Endothelial cell (in vitro differentiated cells): ENCODE measurements at regions not wholly inside any gene's neighbourhood (a gene's known extent, or its start where the extent isn't known, plus 50 kb on each side); places are given as distances from the start of the nearest gene placed in this dataset.

Source experiments
- DNase-seq: peaks from one replicate; pipeline ENCODE4 v3.0.0; 2021; ENCODE audit warnings: low spot score
- H3K27ac Mint-ChIP-seq: one replicate; pipeline ENCODE4 v1.8.0; 2021; ENCODE audit warnings: mixed read lengths, inconsistent platforms; ENCODE audit not compliant: unreplicated experiment
- H3K27me3 Mint-ChIP-seq: one replicate; pipeline ENCODE4 v1.8.0; 2021; ENCODE audit warnings: mild to moderate bottlenecking, moderate library complexity, mixed read lengths, inconsistent platforms; ENCODE audit not compliant: unreplicated experiment
- H3K36me3 Mint-ChIP-seq: one replicate; pipeline ENCODE4 v1.8.0; 2021; ENCODE audit warnings: mild to moderate bottlenecking, low read depth, mixed read lengths, inconsistent platforms; ENCODE audit not compliant: unreplicated experiment
- H3K4me1 Mint-ChIP-seq: one replicate; pipeline ENCODE4 v1.8.0; 2021; ENCODE audit warnings: mild to moderate bottlenecking, mixed read lengths, inconsistent platforms; ENCODE audit not compliant: unreplicated experiment
- H3K4me3 Mint-ChIP-seq: one replicate; pipeline ENCODE4 v1.8.0; 2021; ENCODE audit warnings: mild to moderate bottlenecking, mixed read lengths, inconsistent platforms; ENCODE audit not compliant: unreplicated experiment
- H3K9me3 Mint-ChIP-seq: one replicate; pipeline ENCODE4 v1.8.0; 2021; ENCODE audit warnings: mixed read lengths, inconsistent platforms; ENCODE audit not compliant: unreplicated experiment
- TF ChIP-seq, protein P1 (sequence below): fragments of 200-600 bp; sonication (generic); IDR thresholded peaks from one replicate; pipeline ENCODE4 v1.5.0; 2021; ENCODE audit warnings: antibody characterized with exemption; ENCODE audit not compliant: unreplicated experiment

DNA sequence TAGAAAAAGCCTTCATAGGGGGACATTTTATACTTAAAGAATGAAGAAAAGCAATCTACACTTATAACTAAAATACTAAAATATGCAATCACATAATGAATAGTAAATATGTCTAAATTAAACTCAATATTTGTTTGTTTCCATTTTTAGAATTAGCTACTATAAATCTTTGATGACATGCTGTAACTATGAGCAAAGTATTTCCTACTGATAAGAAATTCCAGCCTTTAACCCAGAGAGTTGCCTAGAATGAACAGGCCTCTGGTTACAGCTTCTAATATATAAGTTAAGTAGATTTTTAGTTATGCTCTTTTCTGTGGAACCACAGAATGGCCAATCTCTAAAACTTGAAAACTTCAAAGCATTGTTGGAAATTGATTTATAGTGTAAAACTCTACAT is 1465.6 kb upstream of the ZEB2 start:
- no peaks in the 10 kb centered on the region for H3K27me3 Mint-ChIP-seq
- no peak for DNase-seq
- no peak overlapping the region for H3K4me3 Mint-ChIP-seq
- TF ChIP-seq, protein P1, sequence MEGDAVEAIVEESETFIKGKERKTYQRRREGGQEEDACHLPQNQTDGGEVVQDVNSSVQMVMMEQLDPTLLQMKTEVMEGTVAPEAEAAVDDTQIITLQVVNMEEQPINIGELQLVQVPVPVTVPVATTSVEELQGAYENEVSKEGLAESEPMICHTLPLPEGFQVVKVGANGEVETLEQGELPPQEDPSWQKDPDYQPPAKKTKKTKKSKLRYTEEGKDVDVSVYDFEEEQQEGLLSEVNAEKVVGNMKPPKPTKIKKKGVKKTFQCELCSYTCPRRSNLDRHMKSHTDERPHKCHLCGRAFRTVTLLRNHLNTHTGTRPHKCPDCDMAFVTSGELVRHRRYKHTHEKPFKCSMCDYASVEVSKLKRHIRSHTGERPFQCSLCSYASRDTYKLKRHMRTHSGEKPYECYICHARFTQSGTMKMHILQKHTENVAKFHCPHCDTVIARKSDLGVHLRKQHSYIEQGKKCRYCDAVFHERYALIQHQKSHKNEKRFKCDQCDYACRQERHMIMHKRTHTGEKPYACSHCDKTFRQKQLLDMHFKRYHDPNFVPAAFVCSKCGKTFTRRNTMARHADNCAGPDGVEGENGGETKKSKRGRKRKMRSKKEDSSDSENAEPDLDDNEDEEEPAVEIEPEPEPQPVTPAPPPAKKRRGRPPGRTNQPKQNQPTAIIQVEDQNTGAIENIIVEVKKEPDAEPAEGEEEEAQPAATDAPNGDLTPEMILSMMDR = no peak
- H3K36me3 Mint-ChIP-seq = no peaks in the 10 kb centered on the region
- H3K27ac Mint-ChIP-seq = no peak overlapping the region
- no peaks in the 10 kb centered on the region for H3K4me1 Mint-ChIP-seq
- H3K9me3 Mint-ChIP-seq = no peaks in the 10 kb centered on the region

DNA sequence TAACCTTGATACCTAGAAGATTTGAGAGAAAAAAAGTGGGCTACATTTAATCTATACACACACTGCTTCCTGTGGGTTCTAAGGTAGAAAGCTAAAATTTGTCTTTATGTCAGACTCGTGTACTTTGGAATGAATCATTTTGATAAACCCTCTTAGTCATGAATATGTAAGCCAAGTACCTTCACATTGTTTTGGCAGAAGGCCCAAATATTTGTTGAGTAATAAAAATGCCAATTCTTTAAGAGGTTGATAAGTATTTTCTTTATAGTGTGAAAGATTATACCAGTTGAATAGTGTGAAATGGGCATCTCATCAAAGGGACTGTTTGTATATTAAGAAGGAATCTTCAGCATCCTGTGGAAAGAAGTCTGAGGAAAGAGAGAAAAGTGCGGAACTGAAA is 1464.7 kb upstream of the ZEB2 start:
- no peak overlapping the region for H3K4me3 Mint-ChIP-seq
- no peaks in the 10 kb centered on the region for H3K9me3 Mint-ChIP-seq
- H3K27me3 Mint-ChIP-seq = no peaks in the 10 kb centered on the region
- H3K4me1 Mint-ChIP-seq = no peaks in the 10 kb centered on the region
- no peak overlapping the region for H3K27ac Mint-ChIP-seq
- TF ChIP-seq, protein P1 = no peak
- no peaks in the 10 kb centered on the region for H3K36me3 Mint-ChIP-seq
- DNase-seq = no peak

DNA sequence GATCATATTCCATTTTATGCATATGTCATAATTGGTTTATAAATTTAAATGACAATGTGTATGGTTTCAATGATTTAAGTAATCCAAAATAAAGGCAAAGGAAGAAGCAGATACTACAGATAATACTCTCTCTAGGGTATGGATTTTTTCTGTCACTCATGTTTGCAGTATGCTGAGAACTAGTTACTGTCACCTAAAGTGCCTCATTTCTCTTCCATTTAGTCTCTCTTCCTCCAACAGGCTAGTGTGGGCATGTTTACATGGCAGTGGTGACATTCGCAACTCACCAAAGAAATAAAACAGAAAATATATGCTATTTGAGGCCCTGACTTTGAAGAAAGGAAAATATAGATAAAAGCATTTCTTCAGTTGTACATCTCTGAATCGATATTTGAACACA is 1460.4 kb upstream of the ZEB2 start:
- no peak for DNase-seq
- Mint-ChIP-seq H3K4me3 (no peak overlapping the region), H3K36me3 (no peaks in the 10 kb centered on the region), H3K4me1 (no peaks in the 10 kb centered on the region), H3K27me3 (no peaks in the 10 kb centered on the region), H3K9me3 (no peaks in the 10 kb centered on the region), H3K27ac (no peak overlapping the region)
- TF ChIP-seq, protein P1 = no peak

DNA sequence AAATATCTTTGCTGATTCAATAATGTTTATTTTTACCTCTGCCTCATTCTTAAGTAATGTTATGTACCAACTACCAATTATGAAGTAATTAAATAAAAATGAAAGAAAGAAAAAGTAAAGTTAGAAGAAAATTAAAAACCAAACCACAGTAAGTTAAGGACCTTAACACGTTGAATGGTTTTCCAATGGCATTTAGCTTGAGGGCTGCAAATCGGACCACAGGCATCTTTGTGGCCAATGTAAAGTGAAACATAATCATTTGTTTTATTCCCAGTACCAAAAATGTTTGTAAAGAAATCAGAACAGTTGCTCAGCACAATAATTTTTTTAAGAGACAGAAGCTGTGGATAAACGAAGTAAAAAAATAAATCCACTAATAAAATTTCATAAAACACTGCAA is 1455.5 kb upstream of the ZEB2 start:
- TF ChIP-seq, protein P1 = no peak
- no peaks in the 10 kb centered on the region for H3K4me1 Mint-ChIP-seq
- H3K27me3 Mint-ChIP-seq = no peaks in the 10 kb centered on the region
- no peak overlapping the region for H3K4me3 Mint-ChIP-seq
- no peak overlapping the region for H3K27ac Mint-ChIP-seq
- H3K9me3 Mint-ChIP-seq = no peaks in the 10 kb centered on the region
- no peak for DNase-seq
- H3K36me3 Mint-ChIP-seq = no peaks in the 10 kb centered on the region

DNA sequence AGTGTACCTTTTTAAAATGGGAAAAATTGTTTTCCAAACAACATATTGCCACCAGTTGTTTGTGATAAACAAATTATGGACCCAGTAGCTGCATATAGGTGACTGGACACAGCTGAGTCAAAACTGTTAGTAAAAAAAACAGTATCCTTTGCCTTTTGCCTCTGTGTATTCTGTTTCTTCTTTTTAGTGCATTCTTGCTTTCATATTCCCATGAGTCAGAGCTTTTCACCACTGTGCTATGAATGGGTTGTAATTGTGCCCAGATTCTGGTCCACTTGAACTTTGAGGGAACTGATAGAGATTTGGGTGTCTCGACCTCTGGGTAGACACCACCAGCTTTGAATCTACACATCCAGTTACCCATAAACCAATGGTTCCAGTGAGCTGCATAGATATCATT is 1441.9 kb upstream of the ZEB2 start:
- Mint-ChIP-seq H3K9me3 (no peaks in the 10 kb centered on the region), H3K4me1 (no peaks in the 10 kb centered on the region), H3K27me3 (no peaks in the 10 kb centered on the region), H3K36me3 (no peaks in the 10 kb centered on the region), H3K4me3 (no peak overlapping the region), H3K27ac (no peak overlapping the region)
- DNase-seq = no peak
- TF ChIP-seq, protein P1 = no peak
